ENCODE measurements at regions not wholly inside any gene's neighbourhood (a gene's known extent, or its start where the extent isn't known, plus 50 kb on each side); places are given as distances from the start of the nearest gene placed in this dataset.

DNA sequence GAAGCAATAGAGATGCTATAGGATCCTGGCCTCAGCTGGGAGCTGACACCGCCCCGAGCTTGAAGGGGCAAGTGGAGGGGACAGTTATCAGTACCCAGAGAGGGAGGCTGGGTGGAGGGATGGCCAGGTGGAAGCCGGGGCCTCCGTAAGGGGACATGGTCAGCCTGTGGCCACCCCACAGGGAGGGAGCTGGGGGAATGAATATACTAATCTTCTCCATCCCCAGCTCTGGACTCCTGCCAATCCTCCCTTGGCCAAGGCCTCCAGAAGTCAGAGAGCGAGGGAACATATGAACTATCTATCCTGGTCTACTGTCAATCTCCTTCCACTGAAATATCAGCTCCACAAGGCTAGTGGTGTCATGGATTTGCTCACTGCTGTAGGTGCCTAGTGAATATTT is 109.3 kb downstream of the BOD1 start:
- POLR2A ChIA-PET = no interaction called here
- no peak for DNase-seq (ENCODE audit: extremely low spot score)
- CTCF ChIA-PET = interaction anchor here (1.3 kb wide), 1 partner anchor 32 kb away, joined by 3 read pairs; no protein-coding TSS in a partner anchor
- TF ChIP-seq, protein P1, sequence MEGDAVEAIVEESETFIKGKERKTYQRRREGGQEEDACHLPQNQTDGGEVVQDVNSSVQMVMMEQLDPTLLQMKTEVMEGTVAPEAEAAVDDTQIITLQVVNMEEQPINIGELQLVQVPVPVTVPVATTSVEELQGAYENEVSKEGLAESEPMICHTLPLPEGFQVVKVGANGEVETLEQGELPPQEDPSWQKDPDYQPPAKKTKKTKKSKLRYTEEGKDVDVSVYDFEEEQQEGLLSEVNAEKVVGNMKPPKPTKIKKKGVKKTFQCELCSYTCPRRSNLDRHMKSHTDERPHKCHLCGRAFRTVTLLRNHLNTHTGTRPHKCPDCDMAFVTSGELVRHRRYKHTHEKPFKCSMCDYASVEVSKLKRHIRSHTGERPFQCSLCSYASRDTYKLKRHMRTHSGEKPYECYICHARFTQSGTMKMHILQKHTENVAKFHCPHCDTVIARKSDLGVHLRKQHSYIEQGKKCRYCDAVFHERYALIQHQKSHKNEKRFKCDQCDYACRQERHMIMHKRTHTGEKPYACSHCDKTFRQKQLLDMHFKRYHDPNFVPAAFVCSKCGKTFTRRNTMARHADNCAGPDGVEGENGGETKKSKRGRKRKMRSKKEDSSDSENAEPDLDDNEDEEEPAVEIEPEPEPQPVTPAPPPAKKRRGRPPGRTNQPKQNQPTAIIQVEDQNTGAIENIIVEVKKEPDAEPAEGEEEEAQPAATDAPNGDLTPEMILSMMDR (IDR thresholded peaks at IDR 0.05; ENCODE audit: control extremely low read depth, extremely low read depth, low read depth, missing control alignments) = no peak

DNA sequence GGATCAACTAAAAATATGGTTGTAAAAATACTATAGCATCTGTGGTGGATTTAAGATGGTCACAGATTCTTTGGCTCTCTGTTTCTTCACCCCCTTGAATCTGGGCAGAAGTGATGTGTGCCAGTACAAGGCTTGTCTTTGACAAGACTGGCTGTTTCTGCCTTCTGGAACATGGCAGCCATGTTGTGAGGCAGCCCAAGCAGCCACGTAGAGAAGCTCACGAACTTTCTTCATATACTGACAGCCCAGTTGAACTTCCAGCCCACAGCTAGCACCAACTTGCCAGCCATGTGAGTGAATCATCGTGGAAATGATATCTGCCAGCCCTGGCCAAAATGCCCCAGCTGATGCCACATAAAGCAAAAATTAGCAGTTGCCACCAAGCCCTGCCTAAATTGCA is 110.8 kb downstream of the BOD1 start:
- CTCF ChIA-PET = no interaction called here
- TF ChIP-seq, protein P1 (IDR thresholded peaks at IDR 0.05; ENCODE audit: control extremely low read depth, extremely low read depth, low read depth, missing control alignments) = no peak
- no peak for DNase-seq (ENCODE audit: extremely low spot score)
- POLR2A ChIA-PET = no interaction called here

DNA sequence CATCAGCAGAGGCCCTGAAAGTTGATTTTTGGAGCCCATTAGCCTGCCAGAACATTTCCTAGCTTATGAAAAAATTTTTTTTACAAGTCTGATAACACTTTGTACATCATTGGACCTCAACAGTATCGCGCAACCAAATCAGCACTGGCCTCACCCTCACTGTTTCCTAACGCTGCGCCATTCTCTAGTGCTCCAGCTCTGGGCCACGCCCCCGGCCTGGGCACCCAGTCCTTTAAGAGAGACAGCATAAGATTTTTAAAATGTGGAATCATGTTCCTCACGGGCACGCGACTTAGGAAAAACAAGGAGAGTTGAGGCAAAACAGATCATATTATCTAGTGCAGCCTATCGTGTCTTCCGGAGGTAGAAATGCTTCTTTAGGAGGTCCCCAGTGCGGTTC is 114.5 kb downstream of the BOD1 start:
- TF ChIP-seq, protein P1 (IDR thresholded peaks at IDR 0.05; ENCODE audit: control extremely low read depth, extremely low read depth, low read depth, missing control alignments) = no peak
- ChIA-PET POLR2A (no interaction called here), CTCF (no interaction called here)
- no peak for DNase-seq (ENCODE audit: extremely low spot score)

DNA sequence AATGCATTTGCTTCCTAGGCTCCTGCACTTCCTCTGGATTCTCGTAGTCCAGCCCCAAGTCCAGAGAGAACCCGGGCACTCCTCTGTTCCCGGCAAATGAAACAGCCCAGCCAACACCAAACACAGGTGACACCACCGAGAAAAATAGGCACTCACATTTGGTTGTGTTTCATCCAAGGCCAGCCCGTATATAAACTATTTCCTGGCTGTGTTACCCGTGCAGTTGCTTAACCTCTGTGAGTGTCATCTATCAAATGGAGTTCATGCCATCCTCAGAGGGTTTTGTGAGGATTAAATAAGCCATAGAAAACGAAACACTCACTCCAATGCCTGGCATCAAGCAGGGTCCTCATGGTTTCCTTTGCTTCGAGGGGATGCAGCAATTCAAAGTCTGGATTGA is 115.2 kb downstream of the BOD1 start:
- ChIA-PET POLR2A (no interaction called here), CTCF (no interaction called here)
- DNase-seq (ENCODE audit: extremely low spot score) = no peak
- TF ChIP-seq, protein P1 (IDR thresholded peaks at IDR 0.05; ENCODE audit: control extremely low read depth, extremely low read depth, low read depth, missing control alignments) = no peak

DNA sequence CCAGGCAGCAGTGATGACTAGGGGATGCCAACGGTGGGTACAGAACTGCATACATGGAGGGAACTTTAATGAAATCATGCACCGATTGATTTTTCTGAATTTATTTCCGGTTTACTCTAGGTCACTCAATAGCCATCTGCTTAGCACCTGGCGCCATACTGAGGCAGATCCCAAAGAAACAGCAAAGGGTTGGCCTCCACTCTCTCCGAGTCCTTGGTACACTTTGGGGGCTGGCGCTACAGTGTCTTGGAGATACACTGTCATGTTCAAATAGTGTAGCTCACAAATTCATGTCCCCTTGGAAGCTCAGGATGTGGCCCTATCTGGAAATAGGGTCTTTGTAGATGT is 116.3 kb downstream of the BOD1 start:
- ChIA-PET CTCF (no interaction called here), POLR2A (no interaction called here)
- TF ChIP-seq, protein P1 (IDR thresholded peaks at IDR 0.05; ENCODE audit: control extremely low read depth, extremely low read depth, low read depth, missing control alignments) = no peak
- DNase-seq (ENCODE audit: extremely low spot score) = no peak

DNA sequence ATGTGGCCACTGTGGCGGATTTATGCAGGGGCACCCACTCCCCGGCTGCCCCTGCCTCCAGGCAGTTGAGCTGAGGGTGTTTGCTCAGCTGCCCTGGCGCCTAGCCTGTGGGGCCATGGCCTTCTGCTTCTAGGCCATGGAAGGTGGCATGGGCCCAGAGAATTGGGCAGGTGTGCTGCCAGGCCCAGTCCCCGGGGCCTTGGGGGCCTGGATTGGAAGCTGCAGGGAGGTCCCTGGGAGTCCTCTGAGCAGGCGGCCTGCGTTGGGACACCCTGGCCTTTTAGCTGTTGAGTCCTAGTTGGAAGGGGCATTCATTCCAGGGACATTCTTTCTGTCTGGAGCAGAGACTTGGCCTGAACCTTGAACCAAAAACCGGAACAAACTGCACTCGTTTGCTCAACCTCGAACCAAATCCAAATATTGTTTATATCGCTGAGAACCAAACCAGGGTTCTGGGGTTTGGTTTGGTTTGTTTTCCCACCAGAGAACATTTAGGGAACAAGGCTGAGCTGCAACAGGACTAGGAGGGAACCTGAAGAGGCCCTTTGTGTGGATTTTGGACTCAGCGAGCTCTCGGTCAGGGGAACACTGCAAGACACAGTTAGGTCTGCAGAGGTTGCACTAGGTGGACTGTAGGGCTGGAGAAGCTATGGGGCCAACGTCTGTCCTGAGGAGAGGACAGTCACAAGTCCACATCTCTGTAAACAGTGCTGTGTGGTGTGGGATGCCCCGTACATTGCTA is 116.8 kb downstream of the BOD1 start:
- ChIA-PET CTCF (no interaction called here), POLR2A (no interaction called here)
- TF ChIP-seq, protein P1 (IDR thresholded peaks at IDR 0.05; ENCODE audit: control extremely low read depth, extremely low read depth, low read depth, missing control alignments) = no peak
- DNase-seq (ENCODE audit: extremely low spot score) = no peak

Measured in GM10248 (cell line).